NB4 (cell line): ENCODE measurements at regions not wholly inside any gene's neighbourhood (a gene's known extent, or its start where the extent isn't known, plus 50 kb on each side); places are given as distances from the start of the nearest gene placed in this dataset.

Experiments used
- CTCF ChIP-seq: IDR thresholded peaks from one replicate; pipeline ENCODE4 v1.5.1; 2012; ENCODE audit warnings: low read depth, low read length
- POLR2A ChIP-seq: IDR thresholded peaks from 2 replicates; pipeline ENCODE4 v1.6.1; 2011; ENCODE audit warnings: mild to moderate bottlenecking; ENCODE audit not compliant: insufficient read length; ENCODE audit errors: extremely low read depth

GRCh38 chr5:6920628-6921256 lies 207.5 kb downstream of the TENT4A start:
- TF ChIP-seq CTCF (no peak), POLR2A (no peak)
